RWPE2 (cell line): ENCODE measurements at regions not wholly inside any gene's neighbourhood (a gene's known extent, or its start where the extent isn't known, plus 50 kb on each side); places are given as distances from the start of the nearest gene placed in this dataset.

ENCODE experiments used
- ATAC-seq: fragments of 200-7000 bp; cut with Tn5 transposase; 3 replicates; pipeline ENCODE4 v1.9.1; 2021; ENCODE audit warnings: low read depth
- DNase-seq: peaks from one replicate; pipeline ENCODE4 v3.0.0-alpha.2; 2020; ENCODE audit warnings: low spot score
- H3K27ac ChIP-seq: fragments of 450-650 bp; 2 replicates; pipeline ENCODE4 v1.5.1; 2017; ENCODE audit warnings: mild to moderate bottlenecking; ENCODE audit not compliant: poor library complexity, severe bottlenecking
- H3K27me3 ChIP-seq: fragments of 250-450 bp; sonication (Bioruptor Pico); 2 replicates; pipeline ENCODE4 v1.5.1; 2021; ENCODE audit warnings: mild to moderate bottlenecking, moderate library complexity; ENCODE audit not compliant: insufficient read depth, poor library complexity, severe bottlenecking
- H3K36me3 ChIP-seq: fragments of 250-450 bp; sonication (Bioruptor Pico); 2 replicates; pipeline ENCODE4 v1.5.1; 2020; ENCODE audit warnings: low read depth, mild to moderate bottlenecking, moderate library complexity
- H3K4me1 ChIP-seq: fragments of 250-450 bp; sonication (Bioruptor Pico); 2 replicates; pipeline ENCODE4 v1.5.1; 2021; ENCODE audit warnings: mild to moderate bottlenecking, moderate library complexity; ENCODE audit not compliant: insufficient read depth, poor library complexity, severe bottlenecking
- H3K4me3 ChIP-seq: fragments of 250-450 bp; sonication (Bioruptor Pico); 2 replicates; pipeline ENCODE4 v1.5.1; 2021; ENCODE audit warnings: mild to moderate bottlenecking, moderate library complexity; ENCODE audit not compliant: severe bottlenecking
- H3K9me3 ChIP-seq: fragments of 250-450 bp; sonication (Bioruptor Pico); 2 replicates; pipeline ENCODE4 v1.5.1; 2021; ENCODE audit warnings: mild to moderate bottlenecking, moderate library complexity; ENCODE audit not compliant: severe bottlenecking
- TF ChIP-seq, protein P1 (sequence below): fragments of 450-650 bp; IDR thresholded peaks from one replicate; pipeline ENCODE4 v1.5.1; 2017; ENCODE audit warnings: mild to moderate bottlenecking, moderate library complexity; ENCODE audit not compliant: poor library complexity, severe bottlenecking

DNA sequence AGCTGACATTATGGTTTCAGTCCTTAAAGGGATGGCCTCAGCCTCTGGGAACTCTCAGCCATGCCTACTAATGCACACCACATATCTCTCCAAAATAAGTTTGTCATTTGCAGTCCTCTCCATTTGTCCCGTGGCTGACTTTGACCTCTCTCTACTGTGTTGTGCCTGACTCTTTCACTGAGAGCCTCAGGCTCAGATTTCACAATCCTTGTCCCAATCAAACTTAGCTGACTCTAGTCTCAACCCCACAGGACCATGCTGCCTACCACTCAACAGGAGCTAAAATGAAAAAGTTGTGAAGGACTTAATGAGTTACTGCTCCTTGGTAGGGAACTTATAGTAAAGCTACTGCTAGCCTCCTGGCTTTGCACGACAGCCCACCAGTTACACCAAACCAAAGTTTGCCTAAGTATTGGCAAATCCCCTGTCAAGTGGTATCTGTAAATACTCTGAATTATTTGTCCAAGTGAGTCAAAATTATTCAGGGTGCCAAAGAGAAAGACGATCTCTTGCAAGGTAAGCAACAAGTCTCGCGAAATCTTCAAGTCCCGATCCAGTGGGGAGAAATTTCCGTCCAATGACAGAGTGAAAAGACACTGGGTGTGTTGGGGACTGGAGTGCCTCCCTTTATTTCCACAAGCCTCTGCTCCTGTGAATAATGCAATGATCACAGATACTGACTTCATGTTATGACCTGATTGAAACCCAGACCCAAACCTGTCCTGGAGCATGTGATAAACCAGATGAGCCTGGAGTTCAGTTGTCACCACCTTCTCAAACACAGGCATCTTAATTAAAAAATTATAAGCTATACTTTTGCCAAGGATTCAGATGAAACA, 124.4 kb upstream of the FOXQ1 start:
- TF ChIP-seq, protein P1, sequence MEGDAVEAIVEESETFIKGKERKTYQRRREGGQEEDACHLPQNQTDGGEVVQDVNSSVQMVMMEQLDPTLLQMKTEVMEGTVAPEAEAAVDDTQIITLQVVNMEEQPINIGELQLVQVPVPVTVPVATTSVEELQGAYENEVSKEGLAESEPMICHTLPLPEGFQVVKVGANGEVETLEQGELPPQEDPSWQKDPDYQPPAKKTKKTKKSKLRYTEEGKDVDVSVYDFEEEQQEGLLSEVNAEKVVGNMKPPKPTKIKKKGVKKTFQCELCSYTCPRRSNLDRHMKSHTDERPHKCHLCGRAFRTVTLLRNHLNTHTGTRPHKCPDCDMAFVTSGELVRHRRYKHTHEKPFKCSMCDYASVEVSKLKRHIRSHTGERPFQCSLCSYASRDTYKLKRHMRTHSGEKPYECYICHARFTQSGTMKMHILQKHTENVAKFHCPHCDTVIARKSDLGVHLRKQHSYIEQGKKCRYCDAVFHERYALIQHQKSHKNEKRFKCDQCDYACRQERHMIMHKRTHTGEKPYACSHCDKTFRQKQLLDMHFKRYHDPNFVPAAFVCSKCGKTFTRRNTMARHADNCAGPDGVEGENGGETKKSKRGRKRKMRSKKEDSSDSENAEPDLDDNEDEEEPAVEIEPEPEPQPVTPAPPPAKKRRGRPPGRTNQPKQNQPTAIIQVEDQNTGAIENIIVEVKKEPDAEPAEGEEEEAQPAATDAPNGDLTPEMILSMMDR, result no peak
- Histone ChIP-seq H3K4me1 (peaks cover 10% of the 10 kb centered on the region), H3K36me3 (no peaks in the 10 kb centered on the region), H3K27ac (no peak overlapping the region), H3K4me3 (no peak overlapping the region), H3K27me3 (no peaks in the 10 kb centered on the region), H3K9me3 (no peaks in the 10 kb centered on the region)
- ATAC-seq (no peak), DNase-seq (no peak)

DNA sequence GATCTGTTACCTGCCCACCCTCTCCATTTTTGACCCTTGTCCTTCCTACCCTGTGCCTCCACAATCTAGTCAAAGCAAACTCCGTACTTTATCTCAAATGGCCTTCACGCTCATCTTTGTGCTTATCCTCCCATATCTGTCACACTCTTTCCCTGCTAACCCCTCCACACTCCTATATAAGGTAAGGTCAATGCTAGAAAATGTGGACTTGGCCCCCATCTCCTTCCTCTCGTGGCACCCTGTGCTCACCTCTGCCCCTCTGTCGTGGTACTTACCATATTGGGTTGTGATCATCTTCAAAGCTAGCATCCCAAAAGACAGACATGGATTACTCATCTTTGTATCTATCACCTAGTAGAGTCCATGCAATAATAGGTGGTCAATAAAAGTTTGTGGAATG, 127.6 kb upstream of the FOXQ1 start:
- Histone ChIP-seq H3K4me3 (no peak overlapping the region), H3K4me1 (no peaks in the 10 kb centered on the region), H3K9me3 (no peaks in the 10 kb centered on the region), H3K27me3 (no peaks in the 10 kb centered on the region), H3K27ac (no peak overlapping the region), H3K36me3 (no peaks in the 10 kb centered on the region)
- DNase-seq, result no peak
- TF ChIP-seq, protein P1, result no peak
- ATAC-seq, result no peak

DNA sequence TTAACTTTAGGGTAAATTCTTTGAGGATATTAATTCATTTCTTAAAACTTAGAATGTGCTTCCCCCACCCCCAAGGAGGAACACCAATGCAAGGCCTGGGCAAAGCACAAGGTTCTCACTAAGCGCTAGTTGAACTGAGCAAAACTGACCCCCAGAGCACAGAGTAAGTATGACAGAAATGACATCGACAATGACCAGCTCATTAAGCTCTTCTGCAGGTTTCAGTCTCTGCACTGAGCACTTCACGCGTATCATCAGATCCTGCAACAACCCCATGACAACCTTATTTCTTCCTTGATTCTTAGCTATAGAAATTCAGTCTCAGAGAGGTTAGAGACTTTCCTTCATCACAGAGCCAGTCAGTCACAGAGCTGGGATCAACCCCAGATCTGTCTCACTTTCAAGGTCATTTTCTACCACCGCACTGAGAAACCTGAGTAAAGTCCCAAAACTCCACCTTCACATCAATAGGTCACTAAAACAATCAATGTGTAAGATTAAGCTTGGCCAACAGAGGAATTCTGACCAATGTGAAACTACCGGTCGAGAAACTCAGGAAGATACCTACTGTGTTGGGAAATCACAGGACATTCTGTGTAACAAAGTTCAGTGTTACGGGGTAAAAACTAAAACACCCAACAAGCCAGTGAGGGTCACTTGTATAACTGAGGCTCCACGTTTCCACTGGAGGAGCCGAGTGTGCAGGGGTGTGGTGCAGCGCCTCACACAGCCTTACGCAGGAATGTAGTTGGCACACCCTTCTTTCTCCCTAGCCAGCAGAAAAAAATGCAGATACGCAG, 129.0 kb upstream of the FOXQ1 start:
- TF ChIP-seq, protein P1, result no peak
- Histone ChIP-seq H3K27ac (no peak overlapping the region), H3K4me3 (no peak overlapping the region), H3K36me3 (no peaks in the 10 kb centered on the region), H3K27me3 (no peaks in the 10 kb centered on the region), H3K4me1 (no peaks in the 10 kb centered on the region), H3K9me3 (no peaks in the 10 kb centered on the region)
- ATAC-seq (no peak), DNase-seq (no peak)

DNA sequence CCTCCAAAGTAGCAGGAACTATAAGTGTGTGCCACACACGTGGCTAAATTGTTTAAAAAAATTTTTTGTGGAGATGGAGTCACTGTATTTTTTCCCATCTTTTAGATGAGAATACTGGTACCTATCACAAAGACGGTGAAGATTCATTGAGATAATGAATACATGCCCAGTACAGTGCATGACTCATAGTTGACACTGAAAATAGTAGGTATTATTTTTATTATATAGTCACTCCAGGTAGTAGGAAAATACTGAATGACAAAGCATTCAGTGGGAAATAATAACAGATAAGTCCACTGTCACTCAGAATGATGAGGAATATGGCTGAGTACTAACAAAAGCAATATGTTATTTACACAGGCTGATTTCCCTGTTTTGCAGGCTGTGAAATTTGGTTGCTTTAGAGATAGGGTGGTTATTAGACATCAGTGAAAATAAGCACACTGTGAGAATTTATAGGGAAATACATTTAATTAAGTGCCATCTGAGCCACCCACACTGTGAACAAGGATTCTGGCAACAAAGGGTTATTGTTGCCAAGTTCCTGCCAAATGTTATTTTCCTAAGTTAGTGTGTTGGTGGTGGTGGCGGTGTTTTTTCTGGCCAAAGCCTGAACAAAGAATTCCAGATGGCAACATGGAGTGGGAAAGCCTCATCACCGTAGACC, 129.8 kb upstream of the FOXQ1 start:
- ATAC-seq, result peak; percentile 61; the same call in 1 of the 3 replicates

More for the DNA sequence above, 129.8 kb upstream of the FOXQ1 start:
- TF ChIP-seq, protein P1, result no peak
- Histone ChIP-seq H3K4me1 (no peaks in the 10 kb centered on the region), H3K27me3 (no peaks in the 10 kb centered on the region), H3K9me3 (no peaks in the 10 kb centered on the region), H3K4me3 (no peak overlapping the region), H3K36me3 (no peaks in the 10 kb centered on the region), H3K27ac (no peak overlapping the region)
- DNase-seq, result no peak
